GM12878 (cell line): ENCODE measurements at regions not wholly inside any gene's neighbourhood (a gene's known extent, or its start where the extent isn't known, plus 50 kb on each side); places are given as distances from the start of the nearest gene placed in this dataset.

ENCODE experiments used
- ATAC-seq: fragments of 200-7000 bp; cut with Tn5 transposase; 3 replicates; pipeline ENCODE4 v1.9.1; 2020; ENCODE audit warnings: mild to moderate bottlenecking, moderate library complexity
- BruUV-seq: library from RNA; stranded (reverse); fragments of 400-500 nt; replicated peaks from 2 replicates; lab custom pipeline; 2021; lab: Mats Ljungman, UMichigan
- CTCF ChIA-PET: fragments of 300-600 bp; sonication (Branson Sonifier 250); formaldehyde crosslinking; extraction: SDS; loops from one replicate; lab custom pipeline; 2021; ENCODE audit warnings: inconsistent platforms; lab: Yijun Ruan, JAX
- POLR2A ChIA-PET: fragments of 350-600 bp; formaldehyde crosslinking; extraction: SDS; loops from one replicate; lab custom pipeline; 2021; ENCODE audit warnings: inconsistent platforms; lab: Charles Lee
- RAD21 ChIA-PET: fragments of 300-600 bp; sonication (Branson Sonifier 250); formaldehyde crosslinking; loops from one replicate; lab custom pipeline; 2023; ENCODE audit warnings: antibody characterized with exemption; ENCODE audit not compliant: unreplicated experiment; lab: Charles Lee
- SMC1A ChIA-PET: fragments of 300-600 bp; sonication (Branson Sonifier 250); formaldehyde crosslinking; loops from one replicate; lab custom pipeline; 2023; ENCODE audit not compliant: unreplicated experiment, uncharacterized antibody; lab: Charles Lee
- DNase-seq: peaks from one replicate; pipeline ENCODE4 v3.0.0-alpha.2; 2011; ENCODE audit warnings: low read depth, low spot score
- FAIRE-seq: peaks from 3 replicates; lab custom pipeline; 2011; peaks lifted over from hg19 to GRCh38; lab: Jason Lieb, UNC
- H2AFZ ChIP-seq: 2 replicates; pipeline ENCODE4 v1.6.0; 2011; ENCODE audit warnings: low read depth, low read length, control low read depth; ENCODE audit not compliant: control insufficient read depth
- H3K27ac ChIP-seq: 2 replicates; pipeline ENCODE4 v1.5.1; 2011; ENCODE audit warnings: control low read depth; ENCODE audit not compliant: control insufficient read depth, insufficient read depth
- H3K27me3 ChIP-seq, 2 experiments: replicated peaks in 1 of 2; 2 replicates each; pipeline versions ENCODE4 v1.6.0 to v1.6.1; 2011; ENCODE audit warnings: low read length in 1 of 2; ENCODE audit not compliant: control insufficient read depth in 2 of 2, insufficient read depth in 2 of 2
- H3K36me3 ChIP-seq, 2 experiments: 2 replicates each; pipeline ENCODE4 v1.5.1; 2011; ENCODE audit warnings: low read length in 1 of 2; ENCODE audit not compliant: control insufficient read depth in 2 of 2, insufficient read depth in 2 of 2
- H3K4me1 ChIP-seq: 2 replicates; pipeline ENCODE4 v1.6.1; 2011; ENCODE audit warnings: mild to moderate bottlenecking, low read length, moderate library complexity, mixed read lengths; ENCODE audit not compliant: control insufficient read depth, insufficient read depth
- H3K4me2 ChIP-seq: 2 replicates; pipeline ENCODE4 v1.6.0; 2011; ENCODE audit warnings: control low read depth; ENCODE audit not compliant: control insufficient read depth, insufficient read depth
- H3K4me3 ChIP-seq: fragments of 200-600 bp; sonication (generic); 2 replicates; pipeline ENCODE4 v1.5.1; 2016
- H3K79me2 ChIP-seq: 2 replicates; pipeline ENCODE4 v1.6.0; 2011; ENCODE audit warnings: low read length; ENCODE audit not compliant: control insufficient read depth, insufficient read depth
- H3K9ac ChIP-seq: 2 replicates; pipeline ENCODE4 v1.8.0; 2011; ENCODE audit warnings: low read length, control low read depth, mixed read lengths; ENCODE audit not compliant: control insufficient read depth, insufficient read depth
- H3K9me3 ChIP-seq: replicated peaks from 3 replicates; pipeline ENCODE4 v1.5.1; 2011; ENCODE audit warnings: mild to moderate bottlenecking, low read length; ENCODE audit not compliant: control insufficient read depth, insufficient read depth
- H4K20me1 ChIP-seq: 2 replicates; pipeline ENCODE4 v1.6.0; 2011; ENCODE audit not compliant: control insufficient read depth, insufficient read depth
- BRCA1 ChIP-seq: IDR thresholded peaks from 2 replicates; pipeline ENCODE4 v1.6.1; 2011; ENCODE audit warnings: low read depth, low read length, improper control_type of control experiment
- CBFB ChIP-seq: IDR thresholded peaks from 2 replicates; pipeline ENCODE4 v1.6.1; 2016; ENCODE audit warnings: antibody characterized with exemption, low read depth
- ETV6 ChIP-seq, 2 experiments: fragments of 450-650 bp in 1 of 2; IDR thresholded peaks in 1 of 2; conservative IDR thresholded peaks in 1 of 2; 2 replicates each; pipeline ENCODE4 v1.6.1; 2014; ENCODE audit warnings: antibody characterized with exemption in 1 of 2, borderline replicate concordance in 1 of 2, low read depth in 1 of 2, mild to moderate bottlenecking in 1 of 2, moderate library complexity in 1 of 2
- EZH2 ChIP-seq: IDR thresholded peaks from 2 replicates; pipeline ENCODE4 v1.6.1; 2012; ENCODE audit warnings: low read depth, mild to moderate bottlenecking, control low read depth, inconsistent platforms, low read length, borderline replicate concordance; ENCODE audit not compliant: control insufficient read depth
- FOXM1 ChIP-seq: IDR thresholded peaks from 2 replicates; pipeline ENCODE4 v1.6.1; 2012; ENCODE audit warnings: low read depth, mild to moderate bottlenecking, inconsistent platforms, low read length, moderate library complexity
- HCFC1 ChIP-seq: fragments of 150-350 bp; IDR thresholded peaks from 2 replicates; pipeline ENCODE4 v1.6.1; 2014; ENCODE audit warnings: low read length
- KLF5 ChIP-seq: fragments of 450-650 bp; IDR thresholded peaks from 2 replicates; pipeline ENCODE4 v1.6.1; 2014; ENCODE audit warnings: mild to moderate bottlenecking; ENCODE audit not compliant: partially characterized antibody
- NR2C2 ChIP-seq: IDR thresholded peaks from 2 replicates; pipeline ENCODE4 v1.6.1; 2011; ENCODE audit warnings: borderline replicate concordance, low read depth; ENCODE audit not compliant: control insufficient read depth, insufficient read length
- NRF1 ChIP-seq: conservative IDR thresholded peaks from 2 replicates; pipeline ENCODE4 v1.6.1; 2011; ENCODE audit warnings: mild to moderate bottlenecking, low read depth, low read length, improper control_type of control experiment
- RUNX3 ChIP-seq: IDR thresholded peaks from 2 replicates; pipeline ENCODE4 v1.6.1; 2012; ENCODE audit warnings: low read length, inconsistent platforms
- USF2 ChIP-seq: IDR thresholded peaks from 2 replicates; pipeline ENCODE4 v1.6.1; 2011; ENCODE audit warnings: low read depth, low read length, improper control_type of control experiment, borderline replicate concordance
- ZNF687 ChIP-seq: fragments of 450-650 bp; IDR thresholded peaks from 2 replicates; pipeline ENCODE4 v1.6.1; 2017; ENCODE audit warnings: mild to moderate bottlenecking, moderate library complexity
- WGBS: methylation state at CpG from one replicate; pipeline ENCODE4 v1.1.6; 2016; ENCODE audit warnings: low lambda C conversion rate; ENCODE audit not compliant: insufficient replicate concordance, insufficient coverage; ENCODE audit errors: missing lambda C conversion rate; 5-methylcytosine and 5-hydroxymethylcytosine counted together
- in situ Hi-C: fragments of 300-500 bp; cut with MboI; formaldehyde crosslinking; loops from 9 replicates; pipeline ENCODE4 v1.14.3; 2018; ENCODE audit warnings: mixed read lengths
- intact Hi-C: fragments of 100-400 bp; cut with micrococcal nuclease; formaldehyde crosslinking; loops from one replicate; pipeline ENCODE4 v1.14.2; 2022; ENCODE audit not compliant: unreplicated experiment
- TF ChIP-seq, protein P1 (sequence below): fragments of 450-650 bp; conservative IDR thresholded peaks from 2 replicates; pipeline ENCODE4 v1.6.1; 2017; ENCODE audit warnings: mild to moderate bottlenecking, moderate library complexity

GRCh38 chr2:175838979-175839378, 163.1 kb downstream of the LNPK start:
- WGBS, result 38% methylated on average over 2 of the region's 2 CpGs
- CTCF ChIA-PET, result no interaction called here
- POLR2A ChIA-PET, result no interaction called here

DNA sequence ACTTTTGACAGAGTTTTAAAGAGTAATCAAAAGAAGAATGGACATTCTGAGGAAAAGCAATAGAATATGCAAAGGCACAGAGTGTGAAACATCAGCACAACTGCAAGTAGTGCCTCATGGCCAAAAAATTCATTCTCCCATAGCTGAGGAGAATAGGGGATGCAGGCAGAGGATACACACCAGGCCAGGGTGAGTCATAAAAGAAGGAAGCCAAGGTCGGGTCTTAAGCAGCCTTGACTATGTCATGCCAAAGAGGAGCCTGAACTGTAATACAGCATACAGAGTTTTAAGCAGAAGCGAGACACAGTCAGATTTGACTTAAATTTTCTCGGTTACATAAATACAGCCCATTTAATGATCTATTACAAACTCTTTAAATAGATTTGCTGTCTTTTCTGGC, 165.0 kb downstream of the LNPK start:
- no peaks in the 10 kb centered on the region for H3K79me2 ChIP-seq
- H3K27ac ChIP-seq, result no peak overlapping the region
- ATAC-seq (no peak), FAIRE-seq (no peak), DNase-seq (no peak)
- H2AFZ ChIP-seq, result no peak overlapping the region
- in situ Hi-C loops, result no loop called here
- no peak overlapping the region for H3K4me3 ChIP-seq
- intact Hi-C loops, result no loop called here
- WGBS, result 3% methylated on average over 3 of the region's 3 CpGs
- RAD21 ChIA-PET, result no interaction called here
- H3K27me3 ChIP-seq, result no peaks in the 10 kb centered on the region; a peak in 1 of 4 replicates
- SMC1A ChIA-PET, result no interaction called here
- no peak overlapping the region for H3K4me2 ChIP-seq
- H3K4me1 ChIP-seq, result no peaks in the 10 kb centered on the region
- no peaks in the 10 kb centered on the region for H4K20me1 ChIP-seq
- BruUV-seq, result no TSS peak
- CTCF ChIA-PET, result no interaction called here
- H3K9me3 ChIP-seq, result no peaks in the 10 kb centered on the region
- POLR2A ChIA-PET, result no interaction called here
- H3K36me3 ChIP-seq, result no peaks in the 10 kb centered on the region
- no peak overlapping the region for H3K9ac ChIP-seq
- TF ChIP-seq, protein P1, sequence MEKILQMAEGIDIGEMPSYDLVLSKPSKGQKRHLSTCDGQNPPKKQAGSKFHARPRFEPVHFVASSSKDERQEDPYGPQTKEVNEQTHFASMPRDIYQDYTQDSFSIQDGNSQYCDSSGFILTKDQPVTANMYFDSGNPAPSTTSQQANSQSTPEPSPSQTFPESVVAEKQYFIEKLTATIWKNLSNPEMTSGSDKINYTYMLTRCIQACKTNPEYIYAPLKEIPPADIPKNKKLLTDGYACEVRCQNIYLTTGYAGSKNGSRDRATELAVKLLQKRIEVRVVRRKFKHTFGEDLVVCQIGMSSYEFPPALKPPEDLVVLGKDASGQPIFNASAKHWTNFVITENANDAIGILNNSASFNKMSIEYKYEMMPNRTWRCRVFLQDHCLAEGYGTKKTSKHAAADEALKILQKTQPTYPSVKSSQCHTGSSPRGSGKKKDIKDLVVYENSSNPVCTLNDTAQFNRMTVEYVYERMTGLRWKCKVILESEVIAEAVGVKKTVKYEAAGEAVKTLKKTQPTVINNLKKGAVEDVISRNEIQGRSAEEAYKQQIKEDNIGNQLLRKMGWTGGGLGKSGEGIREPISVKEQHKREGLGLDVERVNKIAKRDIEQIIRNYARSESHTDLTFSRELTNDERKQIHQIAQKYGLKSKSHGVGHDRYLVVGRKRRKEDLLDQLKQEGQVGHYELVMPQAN, result no peak
- no peak for TF ChIP-seq KLF5
- TF ChIP-seq NRF1, result no peak
- TF ChIP-seq EZH2, result no peak
- TF ChIP-seq ZNF687, result no peak
- no peak for TF ChIP-seq FOXM1

More at GRCh38 chr2:175838979-175839378, 163.1 kb downstream of the LNPK start:
- no peak overlapping the region for H2AFZ ChIP-seq
- no peaks in the 10 kb centered on the region for H3K79me2 ChIP-seq
- no peak overlapping the region for H3K27ac ChIP-seq
- H3K4me3 ChIP-seq, result no peak overlapping the region
- H3K4me2 ChIP-seq, result no peak overlapping the region
- no peaks in the 10 kb centered on the region for H3K36me3 ChIP-seq
- DNase-seq (no peak), FAIRE-seq (no peak), ATAC-seq (no peak)
- TF ChIP-seq USF2, result no peak
- TF ChIP-seq HCFC1, result no peak
- TF ChIP-seq CBFB, result no peak
- TF ChIP-seq NR2C2, result no peak
- no peak for TF ChIP-seq ETV6 (conservative IDR thresholded peaks at IDR 0.05 in 1 of 2, IDR thresholded peaks at IDR 0.05 in 1 of 2; ENCODE audit: borderline replicate concordance in 1 of 2, low read depth in 1 of 2)
- no peak for TF ChIP-seq BRCA1
- no peak for TF ChIP-seq RUNX3
- ChIA-PET SMC1A (interaction anchor here (1.0 kb wide), 1 partner anchor 10 kb away, joined by 4 read pairs; no protein-coding TSS in a partner anchor), RAD21 (no interaction called here)
- no peaks in the 10 kb centered on the region for H3K9me3 ChIP-seq
- no peaks in the 10 kb centered on the region for H4K20me1 ChIP-seq
- no peaks in the 10 kb centered on the region for H3K4me1 ChIP-seq
- no peaks in the 10 kb centered on the region; a peak in 1 of 4 replicates for H3K27me3 ChIP-seq
- intact Hi-C loops (no loop called here), in situ Hi-C loops (no loop called here)
- BruUV-seq, result no TSS peak
- H3K9ac ChIP-seq, result no peak overlapping the region
